GM18526 (cell line): ENCODE measurements at regions not wholly inside any gene's neighbourhood (a gene's known extent, or its start where the extent isn't known, plus 50 kb on each side); places are given as distances from the start of the nearest gene placed in this dataset.

Source experiments
- POLR2A ChIP-seq: IDR thresholded peaks from 3 replicates; pipeline ENCODE4 v1.6.1; 2011; ENCODE audit not compliant: insufficient read length; ENCODE audit errors: extremely low read depth

DNA sequence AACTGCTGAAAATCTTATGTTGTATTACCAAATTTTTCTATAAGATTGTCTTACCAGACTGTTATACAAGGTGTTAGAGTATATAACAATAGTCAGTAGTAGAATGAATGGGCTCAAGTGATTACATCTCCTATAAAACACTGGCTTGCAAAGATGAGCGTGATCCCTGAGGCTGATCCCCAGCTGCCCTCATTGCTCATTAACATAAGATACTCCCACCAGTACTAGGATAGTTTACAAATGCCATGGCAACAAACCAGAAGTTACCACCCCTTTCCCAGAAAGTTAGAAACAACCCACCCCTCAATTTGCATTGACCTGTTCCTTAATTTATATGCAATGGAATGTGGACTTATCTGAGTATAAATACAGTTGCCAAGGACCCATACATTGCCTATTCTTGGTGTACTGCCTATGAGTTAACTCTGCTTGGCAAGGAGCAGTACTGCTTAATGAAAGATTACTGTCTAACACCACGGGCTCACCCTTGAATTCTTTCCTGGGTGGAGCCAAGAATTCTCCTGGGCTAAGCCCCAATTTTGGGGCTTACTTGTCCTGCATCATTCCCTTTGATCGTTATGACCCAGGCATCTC lies 252.8 kb upstream of the CHD6 start:
- TF ChIP-seq POLR2A = no peak

DNA sequence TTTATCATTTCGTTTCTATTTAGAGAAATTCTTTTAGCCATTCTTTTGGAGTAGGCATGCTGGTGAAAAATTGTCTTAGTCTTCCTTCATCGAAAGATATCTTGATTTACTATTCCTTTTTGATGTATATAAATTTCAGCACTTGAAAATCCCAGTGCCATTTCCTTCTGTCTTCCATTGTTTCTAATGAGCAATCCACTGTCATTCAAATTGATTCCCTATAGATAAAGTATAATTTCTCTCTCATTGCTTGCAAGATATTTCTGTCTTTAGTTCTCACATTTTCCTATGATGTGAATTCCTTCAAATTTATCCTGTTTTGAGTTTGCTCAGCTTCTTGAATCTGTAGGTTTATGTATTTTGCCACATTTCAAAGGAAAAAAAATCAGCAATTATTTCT lies 251.1 kb upstream of the CHD6 start:
- TF ChIP-seq POLR2A = no peak

DNA sequence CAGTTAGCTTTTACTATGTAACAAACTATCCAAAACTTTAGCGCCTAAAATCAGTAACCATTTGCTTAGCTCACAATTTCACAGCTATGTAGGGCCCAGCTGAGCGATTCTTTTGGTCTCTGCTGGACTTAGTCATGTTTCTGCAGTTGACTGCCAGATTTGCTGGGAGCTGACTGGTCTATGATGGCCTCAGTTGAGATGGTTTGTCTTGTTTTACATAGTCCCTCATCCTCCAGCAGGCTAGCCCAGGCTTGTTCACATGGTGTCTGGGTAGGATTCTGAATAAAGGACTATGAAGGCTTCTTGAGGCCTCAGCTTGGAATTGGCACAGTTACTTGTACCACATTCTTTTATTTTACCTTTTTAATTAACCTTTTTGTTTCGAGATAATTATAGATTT lies 247.8 kb upstream of the CHD6 start:
- no peak for TF ChIP-seq POLR2A

DNA sequence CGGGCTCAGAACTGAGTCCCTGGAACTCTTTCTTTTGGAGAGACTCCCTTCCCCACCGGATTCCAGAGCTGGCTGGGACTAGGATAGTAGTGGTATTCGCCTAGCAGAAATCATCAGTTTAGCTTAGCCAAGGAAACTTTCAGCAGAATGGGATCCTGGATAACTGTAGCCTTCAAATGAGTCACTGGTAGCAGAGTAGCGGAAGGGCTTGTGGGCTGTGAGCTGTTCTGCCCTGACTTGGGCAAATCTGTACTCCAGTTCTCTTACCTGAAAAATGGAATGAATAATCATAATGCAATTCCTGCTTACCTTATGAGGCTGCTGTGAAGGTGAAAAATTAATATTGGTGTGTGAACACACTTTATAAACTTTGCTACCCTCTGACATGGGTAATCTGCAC lies 244.3 kb upstream of the CHD6 start:
- TF ChIP-seq POLR2A = no peak

DNA sequence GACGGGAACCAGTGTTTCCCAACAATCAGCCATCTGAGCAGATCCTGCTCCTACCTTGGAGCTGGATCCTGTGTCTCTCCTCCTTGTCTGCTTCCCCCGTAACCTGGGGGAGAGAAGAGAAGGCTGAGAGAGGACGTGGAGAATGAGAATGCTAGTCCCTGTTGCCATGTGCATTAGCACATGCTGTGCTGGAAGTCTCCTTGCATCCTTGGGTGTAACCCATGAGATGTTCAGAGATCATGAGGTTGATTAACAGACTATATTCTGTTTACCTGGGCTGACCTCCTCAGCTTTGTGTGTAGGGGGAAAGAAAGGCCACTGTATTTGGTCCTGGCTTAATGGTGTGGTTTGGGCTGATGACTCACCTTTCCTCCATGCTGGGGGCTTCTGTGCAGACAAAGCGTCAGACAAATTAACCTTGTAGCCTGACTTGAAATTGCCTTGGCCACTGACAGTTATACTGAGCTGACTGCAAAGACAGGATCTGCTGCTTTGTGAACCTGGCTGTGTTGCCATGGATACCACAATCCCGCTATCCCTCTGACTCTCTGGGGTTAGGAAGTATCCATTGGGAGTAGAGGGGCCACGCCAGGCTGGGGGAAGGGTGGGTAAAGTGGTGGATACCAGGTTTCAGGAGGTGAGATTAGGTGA lies 243.7 kb upstream of the CHD6 start:
- no peak for TF ChIP-seq POLR2A

DNA sequence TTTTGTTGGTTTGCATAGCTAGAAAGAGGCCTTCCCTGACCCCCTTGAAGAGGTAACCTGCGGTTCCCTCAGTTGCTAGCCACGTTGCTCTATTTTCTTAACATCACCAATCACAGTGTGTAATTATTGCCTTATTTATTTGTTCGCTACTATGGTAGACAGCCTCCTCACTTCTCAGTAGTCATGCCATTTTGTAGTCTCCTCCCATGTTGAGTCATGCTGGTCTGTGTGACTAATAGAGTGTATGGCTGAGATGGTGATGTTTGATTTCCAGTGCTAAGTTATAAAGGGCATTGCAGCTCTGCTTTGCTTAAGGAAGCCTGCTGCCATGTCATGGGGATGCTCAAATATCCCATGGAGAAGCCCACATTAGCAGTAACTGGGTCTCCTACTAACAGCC lies 236.6 kb upstream of the CHD6 start:
- no peak for TF ChIP-seq POLR2A

DNA sequence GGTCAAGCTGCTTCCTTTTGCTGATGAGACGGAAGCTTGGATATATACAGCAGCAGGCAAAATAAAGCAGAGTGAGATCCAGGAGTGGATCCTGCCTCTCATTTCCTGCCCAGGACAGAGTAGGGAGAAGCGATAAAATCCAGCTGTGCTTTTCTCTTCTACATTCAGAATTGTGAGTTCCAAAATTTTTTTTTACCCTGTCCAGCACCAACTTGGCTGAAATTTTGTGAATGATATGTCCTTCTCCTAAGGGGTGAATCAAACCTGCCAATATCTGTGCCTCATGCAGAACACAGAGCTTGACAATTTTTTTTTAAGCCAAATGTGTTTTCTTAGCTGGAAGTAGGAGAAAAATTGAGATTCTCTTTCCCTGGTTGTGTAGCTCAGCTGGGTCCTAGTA lies 235.6 kb upstream of the CHD6 start:
- TF ChIP-seq POLR2A = no peak

DNA sequence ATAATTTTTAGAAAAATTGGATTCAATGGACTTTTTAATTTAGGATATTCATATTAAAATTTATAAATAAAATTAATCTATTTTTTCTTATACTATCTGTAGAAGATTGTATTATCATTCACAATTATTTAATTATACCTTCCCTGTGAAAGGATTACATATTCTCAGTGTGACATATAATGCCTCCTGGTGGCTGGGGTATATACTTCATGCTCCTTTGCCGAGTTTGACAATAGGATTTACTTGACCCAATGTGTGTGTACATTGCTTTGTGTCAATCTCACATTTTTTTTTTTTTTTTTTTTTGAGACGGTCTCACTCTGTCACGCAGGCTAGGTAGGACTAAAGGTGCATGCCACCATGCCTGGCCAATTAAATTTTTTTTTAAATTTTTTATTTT lies 230.0 kb upstream of the CHD6 start:
- TF ChIP-seq POLR2A = no peak

DNA sequence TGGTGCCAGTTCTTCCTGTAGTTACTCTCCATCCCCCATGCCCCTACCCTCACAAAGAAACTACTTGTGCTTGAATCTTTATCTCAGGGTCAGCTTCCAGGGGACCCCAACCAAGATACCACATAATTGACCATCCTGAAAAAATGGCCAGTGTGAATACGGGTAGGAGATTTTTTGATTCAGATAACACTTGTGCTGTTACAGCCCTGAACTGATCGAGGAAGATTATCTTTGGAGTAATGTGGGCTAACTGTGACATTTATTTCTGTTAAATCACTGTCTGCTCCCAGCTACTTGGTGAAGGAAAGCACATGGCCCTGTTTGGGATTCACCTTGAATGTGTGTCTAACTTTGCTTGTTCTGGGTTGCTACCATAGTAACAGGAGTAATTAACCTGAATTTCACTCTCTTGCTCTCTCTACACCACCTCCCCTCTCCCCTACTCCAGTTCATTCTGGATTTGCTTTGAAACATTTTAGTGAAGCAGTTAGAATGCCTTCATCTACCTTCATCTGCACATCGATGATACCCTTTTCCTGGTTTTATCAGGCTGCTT lies 219.6 kb upstream of the CHD6 start:
- TF ChIP-seq POLR2A = no peak

DNA sequence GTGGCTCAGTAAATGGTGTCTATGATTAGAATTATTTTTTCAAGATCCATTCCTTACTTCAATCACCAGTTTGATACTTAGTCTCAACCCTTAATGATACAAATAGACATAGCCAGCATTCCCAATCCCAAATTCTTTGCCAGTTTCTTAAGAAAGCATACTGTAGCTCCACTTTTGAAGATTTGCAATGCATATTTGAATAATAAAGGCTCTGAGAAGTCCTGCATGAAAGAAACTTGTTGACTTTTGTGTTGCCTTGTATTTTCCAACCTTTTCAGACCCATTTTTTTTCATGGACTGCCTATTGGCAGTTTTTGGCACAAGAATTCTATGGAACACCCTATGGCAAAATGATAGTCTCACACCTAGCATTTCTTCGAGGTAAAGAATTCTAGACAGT lies 215.6 kb upstream of the CHD6 start:
- TF ChIP-seq POLR2A = no peak

DNA sequence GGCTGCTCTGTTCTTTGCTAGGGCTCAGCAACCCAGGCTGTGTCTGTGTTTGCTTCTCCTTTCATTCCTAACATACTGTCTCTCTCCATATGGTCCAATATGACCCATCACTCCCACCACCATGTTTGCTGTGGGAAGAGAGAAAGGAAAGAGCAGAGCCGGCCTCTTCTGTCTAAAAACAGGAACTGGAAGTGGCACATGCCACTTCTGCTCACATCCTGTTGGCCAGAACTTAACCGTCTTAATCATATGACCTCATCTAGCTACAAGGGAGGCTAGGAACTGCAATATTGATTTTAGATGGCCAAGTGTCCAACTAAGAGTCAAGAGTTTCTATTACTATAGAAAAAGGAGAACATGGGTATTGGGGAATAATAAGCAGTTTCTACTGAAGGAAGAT lies 212.5 kb upstream of the CHD6 start:
- TF ChIP-seq POLR2A = no peak

DNA sequence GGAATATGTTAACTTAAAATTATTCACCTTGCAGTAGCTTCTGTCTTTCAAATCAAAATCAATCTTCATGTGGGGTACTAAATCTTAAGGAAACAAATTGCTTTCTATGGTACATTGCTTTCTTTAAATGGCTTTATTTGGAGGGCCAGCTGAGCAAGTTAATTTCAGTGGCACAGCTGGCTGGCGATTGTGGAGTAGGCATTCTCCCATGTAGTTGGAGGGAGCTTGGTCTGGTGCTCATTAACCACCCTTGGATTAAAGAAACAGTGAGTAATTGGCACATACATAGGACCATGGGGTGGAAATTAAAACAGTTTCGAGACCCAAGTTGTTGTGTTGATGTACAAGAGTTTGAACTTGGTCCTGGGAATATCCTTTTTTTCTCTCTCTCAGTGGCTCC lies 201.3 kb upstream of the CHD6 start:
- no peak for TF ChIP-seq POLR2A

DNA sequence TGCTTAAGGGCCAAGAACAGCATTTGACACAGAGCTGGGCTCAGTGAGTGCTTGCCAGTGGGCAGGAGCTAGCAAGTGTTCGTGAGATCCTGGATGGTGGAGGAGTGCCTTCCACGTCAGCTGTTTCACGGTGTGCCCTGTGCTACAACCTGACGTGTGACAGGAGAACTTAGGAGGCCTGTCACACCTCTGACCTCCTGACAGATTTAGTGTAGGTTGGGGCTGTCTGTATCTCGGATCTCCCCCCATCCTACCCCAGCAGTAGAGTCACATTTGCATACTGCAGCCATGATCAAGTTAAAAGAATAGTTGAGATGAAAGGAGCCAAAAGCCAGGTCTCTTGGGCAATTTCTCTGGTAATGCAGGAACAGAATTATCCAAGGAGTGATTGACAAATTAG lies 200.8 kb upstream of the CHD6 start:
- no peak for TF ChIP-seq POLR2A

DNA sequence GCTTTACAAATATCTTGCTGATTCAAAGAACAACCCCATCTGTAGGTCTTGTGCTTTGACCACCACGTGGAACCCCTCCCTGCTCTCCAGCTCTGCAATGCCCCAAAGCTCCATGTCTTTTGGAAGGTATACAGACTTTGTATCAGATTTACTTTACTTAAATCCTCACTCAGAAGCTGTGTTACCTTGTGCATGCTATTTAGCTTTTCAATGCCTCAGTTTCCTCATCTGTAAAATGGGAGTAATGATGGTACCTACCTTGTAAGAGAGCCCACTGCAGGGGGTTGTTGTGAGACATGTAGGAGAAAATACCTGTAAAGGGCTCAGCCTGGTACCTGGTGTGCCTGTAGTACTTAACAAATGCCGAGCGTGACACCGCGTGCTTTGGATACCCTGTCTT lies 200.2 kb upstream of the CHD6 start:
- TF ChIP-seq POLR2A = no peak

DNA sequence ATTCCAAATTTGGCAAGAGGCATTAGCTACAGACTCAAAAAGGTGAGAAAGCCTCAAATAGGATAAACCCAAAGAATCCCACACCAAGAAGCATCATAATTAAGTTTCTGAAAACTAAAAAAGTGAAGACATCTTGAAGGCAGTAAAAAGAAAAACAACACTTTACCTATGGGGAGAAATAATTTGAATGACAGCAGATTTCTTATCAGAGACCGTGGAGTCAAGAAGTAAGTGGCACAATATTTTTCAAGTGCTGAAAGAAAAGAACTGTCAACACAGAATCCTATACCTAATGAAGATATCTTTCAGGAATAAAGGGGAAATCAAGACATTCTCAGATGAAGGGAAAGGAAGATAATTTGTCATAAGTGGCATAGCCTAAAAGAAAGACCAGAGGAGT lies 193.3 kb upstream of the CHD6 start:
- no peak for TF ChIP-seq POLR2A

DNA sequence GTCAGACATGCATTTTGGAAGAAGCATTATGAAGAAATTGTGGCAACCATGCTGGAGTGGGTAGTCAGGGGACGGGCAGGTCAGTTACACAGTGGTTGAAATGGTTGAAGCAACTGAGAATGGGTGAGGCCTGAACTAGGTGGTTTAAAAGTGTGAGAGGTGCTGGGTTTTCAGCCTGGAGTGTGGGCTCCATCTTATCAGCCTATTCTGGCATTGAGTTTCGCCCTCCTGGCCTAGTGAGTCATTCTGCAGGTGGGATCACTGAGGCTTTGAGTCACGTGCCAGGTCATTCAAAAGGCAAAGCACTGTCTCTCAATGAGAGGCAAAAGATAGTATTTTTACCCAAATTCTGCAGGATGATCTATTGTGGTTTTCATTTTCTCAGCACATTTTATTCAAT lies 181.9 kb upstream of the CHD6 start:
- no peak for TF ChIP-seq POLR2A

DNA sequence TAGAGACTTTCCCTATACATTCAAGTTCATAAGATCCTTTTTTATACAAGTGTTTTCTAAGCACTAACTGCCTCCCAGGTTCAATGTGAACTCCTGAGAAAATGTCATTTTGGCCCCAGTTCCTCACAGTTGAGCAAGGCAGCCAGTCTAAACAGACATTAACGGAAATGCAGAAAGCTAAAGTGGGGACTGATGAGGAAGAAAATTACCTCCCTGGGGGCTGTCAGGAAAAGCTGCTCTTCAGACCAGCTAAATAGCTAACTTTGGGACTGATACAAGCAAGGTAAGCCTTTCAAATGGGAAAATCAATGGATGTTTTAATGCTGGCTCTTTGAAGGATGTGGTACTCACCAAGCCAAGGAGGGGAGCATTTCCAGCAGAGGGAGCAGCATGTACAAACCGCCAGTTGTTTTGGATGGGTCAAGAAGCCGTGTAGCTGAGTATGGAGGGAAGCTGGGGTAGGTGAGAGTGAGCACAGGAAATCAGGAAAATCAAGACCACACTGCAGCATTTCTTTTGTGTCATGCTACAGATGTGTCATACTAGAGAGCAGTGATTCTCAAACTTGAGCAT lies 180.8 kb upstream of the CHD6 start:
- TF ChIP-seq POLR2A = no peak

DNA sequence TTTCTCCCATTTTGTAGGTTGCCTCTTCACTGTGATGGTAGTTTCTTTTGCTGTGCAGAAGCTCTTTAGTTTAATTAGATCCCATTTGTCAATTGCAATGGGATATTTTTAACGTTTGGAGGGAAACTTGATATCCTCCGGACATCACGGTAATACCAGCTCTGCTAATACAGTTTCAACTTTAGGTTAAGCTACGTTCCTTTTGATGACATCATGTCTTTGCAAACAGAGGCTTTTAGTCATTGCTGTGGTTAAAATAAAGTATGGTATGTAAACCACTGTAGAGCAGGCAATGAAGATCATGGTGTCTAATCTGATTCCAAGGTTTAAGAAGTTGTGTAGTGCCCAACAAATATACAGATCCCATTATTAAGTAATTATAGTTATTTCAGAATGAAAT lies 168.0 kb upstream of the CHD6 start:
- TF ChIP-seq POLR2A = no peak
